NCI-H345 treated with DMSO at 0.1 percent for 48 hours (cell line): ENCODE measurements at regions not wholly inside any gene's neighbourhood (a gene's known extent, or its start where the extent isn't known, plus 50 kb on each side); places are given as distances from the start of the nearest gene placed in this dataset.
"Not testable (repeated sequence)": the region's sequence is repeated elsewhere in the genome, so short reads cannot be mapped to it uniquely, and the experiment has no call there.

Experiments
- DNase-seq: peaks from one replicate; lab custom pipeline; 2025; ENCODE audit not compliant: unreplicated experiment; lab: John Stamatoyannopoulos, UW

GRCh38 chr2:12554224-12555011 is 162.3 kb upstream of the TRIB2 start:
- DNase-seq: no peak

GRCh38 chr2:12555012-12555645 is 161.6 kb upstream of the TRIB2 start:
- DNase-seq: no peak

GRCh38 chr2:12556762-12557161 is 160.0 kb upstream of the TRIB2 start:
- DNase-seq: no peak

- DNase-seq: no peak
Observed at GRCh38 chr2:12557688-12558087, 159.0 kb upstream of the TRIB2 start.

GRCh38 chr2:12558519-12558918 is 158.2 kb upstream of the TRIB2 start:
- DNase-seq: no peak

GRCh38 chr2:12560618-12561017 is 156.1 kb upstream of the TRIB2 start:
- DNase-seq: no peak

- DNase-seq: no peak
Observed at GRCh38 chr2:12567411-12567810, 149.3 kb upstream of the TRIB2 start.

- not testable (repeated sequence) for DNase-seq
Observed at GRCh38 chr2:12569510-12569909, 147.2 kb upstream of the TRIB2 start.

- DNase-seq: not testable (repeated sequence)
Observed at GRCh38 chr2:12569929-12570328, 146.8 kb upstream of the TRIB2 start.

- DNase-seq: no peak
Observed at GRCh38 chr2:12577091-12577490, 139.6 kb upstream of the TRIB2 start.

- no peak for DNase-seq
Observed at GRCh38 chr2:12577567-12578253, 139.0 kb upstream of the TRIB2 start.

GRCh38 chr2:12579018-12579417 is 137.7 kb upstream of the TRIB2 start:
- no peak for DNase-seq

GRCh38 chr2:12584338-12584737 is 132.4 kb upstream of the TRIB2 start:
- DNase-seq: no peak

- DNase-seq: no peak
Observed at GRCh38 chr2:12585784-12586183, 131.0 kb upstream of the TRIB2 start.

- no peak for DNase-seq
Observed at GRCh38 chr2:12587228-12587627, 129.5 kb upstream of the TRIB2 start.

- no peak for DNase-seq
Observed at GRCh38 chr2:12587729-12588522, 128.8 kb upstream of the TRIB2 start.

- no peak for DNase-seq
Observed at GRCh38 chr2:12588986-12589385, 127.8 kb upstream of the TRIB2 start.

GRCh38 chr2:12589802-12590320 is 126.9 kb upstream of the TRIB2 start:
- DNase-seq: no peak

- DNase-seq: no peak
Observed at GRCh38 chr2:12592296-12592695, 124.4 kb upstream of the TRIB2 start.

GRCh38 chr2:12594590-12594989 is 122.1 kb upstream of the TRIB2 start:
- DNase-seq: no peak

GRCh38 chr2:12596771-12597170 is 120.0 kb upstream of the TRIB2 start:
- DNase-seq: no peak
